Ovary (tissue), 3 donors: ENCODE measurements at regions not wholly inside any gene's neighbourhood (a gene's known extent, or its start where the extent isn't known, plus 50 kb on each side); places are given as distances from the start of the nearest gene placed in this dataset.

ENCODE experiments used
- CTCF ChIP-seq, 3 donors: fragments of 450-650 bp in 2 of 3; fragments of 200-600 bp in 1 of 3; IDR thresholded peaks; one replicate each; pipeline versions ENCODE4 v1.5.1 to v1.8.0; 2016 to 2022; ENCODE audit warnings: antibody characterized with exemption in 3 of 3, mild to moderate bottlenecking in 1 of 3
- EP300 ChIP-seq: sonication (generic); formaldehyde crosslinking; IDR thresholded peaks from one replicate; pipeline ENCODE4 v1.6.1; 2017; ENCODE audit warnings: antibody characterized with exemption
- POLR2A ChIP-seq: fragments of 450-650 bp; IDR thresholded peaks from one replicate; pipeline ENCODE4 v1.6.1; 2017; ENCODE audit warnings: antibody characterized with exemption, mild to moderate bottlenecking, moderate library complexity
- donor health status: DM: no; HTN: no; CAD: no.

GRCh38 chr12:13437541-13437940 lies 241.0 kb downstream of the EMP1 start:
- TF ChIP-seq CTCF (IDR thresholded peaks at IDR 0.05) (no peak), EP300 (no peak), POLR2A (no peak)
